GM12874 (cell line): ENCODE measurements at regions not wholly inside any gene's neighbourhood (a gene's known extent, or its start where the extent isn't known, plus 50 kb on each side); places are given as distances from the start of the nearest gene placed in this dataset.

ENCODE experiments used
- CTCF ChIP-seq: IDR thresholded peaks from 2 replicates; pipeline ENCODE4 v1.5.1; 2011; ENCODE audit warnings: low read depth, mild to moderate bottlenecking, control low read depth, low read length, moderate library complexity; ENCODE audit not compliant: insufficient read depth

GRCh38 chr1:214192825-214193643, 87.9 kb upstream of the SMYD2 start:
- no peak for TF ChIP-seq CTCF

DNA sequence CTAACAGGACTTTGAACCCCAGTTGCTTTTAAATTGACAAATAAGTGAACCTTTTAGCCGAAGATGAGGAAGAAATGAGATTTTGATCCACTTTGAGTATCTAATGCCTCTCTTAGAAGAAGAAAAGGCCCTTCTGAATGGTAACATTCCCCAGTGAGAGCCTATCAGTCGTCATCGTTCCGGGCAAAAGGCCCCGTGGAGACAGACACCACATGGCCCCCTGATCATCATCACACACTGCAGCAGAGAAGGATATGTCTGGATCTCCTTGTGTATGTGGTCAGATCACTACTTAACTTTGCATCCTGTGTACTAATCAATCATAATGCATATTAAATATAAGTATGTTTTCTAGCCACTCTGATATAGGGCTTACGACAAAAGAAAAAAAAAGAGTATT, 87.3 kb upstream of the SMYD2 start:
- no peak for TF ChIP-seq CTCF

- TF ChIP-seq CTCF, result no peak
Observed at GRCh38 chr1:214198571-214198970, 82.4 kb upstream of the SMYD2 start.

DNA sequence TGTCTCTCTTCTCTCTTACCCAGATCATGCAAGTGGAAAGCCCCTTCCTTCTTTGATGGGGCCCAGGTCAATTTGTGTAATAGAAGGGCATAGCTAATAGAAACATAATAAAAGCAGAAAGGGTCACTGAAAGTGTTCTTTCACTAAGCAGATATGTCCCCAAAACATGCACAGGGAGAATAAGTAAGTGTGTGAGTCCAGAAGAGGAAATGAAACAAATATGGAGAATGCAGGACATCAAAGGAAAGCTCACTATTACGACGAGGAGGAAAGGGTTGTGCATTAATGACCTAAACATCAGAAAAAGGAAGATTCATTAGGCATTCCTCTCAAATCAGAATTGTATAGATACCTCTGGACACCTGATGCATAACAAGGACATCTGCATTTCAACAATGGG, 81.4 kb upstream of the SMYD2 start:
- no peak for TF ChIP-seq CTCF

GRCh38 chr1:214202992-214203391, 78.0 kb upstream of the SMYD2 start:
- no peak for TF ChIP-seq CTCF

DNA sequence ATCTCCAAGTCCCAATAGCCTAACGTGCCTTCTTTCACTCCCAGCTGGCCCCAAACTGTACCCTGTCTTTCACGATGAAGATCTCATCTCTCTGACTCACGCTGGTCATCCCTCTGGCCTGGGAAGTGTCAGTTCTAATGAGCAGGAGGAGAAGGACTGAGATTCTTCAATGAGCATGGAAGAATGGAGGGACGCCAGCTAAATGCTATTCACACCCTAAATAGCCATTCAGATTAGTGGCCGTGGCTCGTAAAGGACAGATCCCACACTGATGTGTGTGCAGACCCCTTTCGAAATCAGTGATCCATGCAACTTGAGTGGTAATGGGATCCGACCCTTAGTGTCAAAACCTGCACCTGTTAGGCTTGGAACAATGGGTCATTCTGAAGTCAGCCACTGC, 75.9 kb upstream of the SMYD2 start:
- no peak for TF ChIP-seq CTCF

- TF ChIP-seq CTCF, result no peak
Observed at GRCh38 chr1:214208460-214208859, 72.5 kb upstream of the SMYD2 start.
